GM19397 (cell line): ENCODE measurements at regions not wholly inside any gene's neighbourhood (a gene's known extent, or its start where the extent isn't known, plus 50 kb on each side); places are given as distances from the start of the nearest gene placed in this dataset.
"Not testable (repeated sequence)": the region's sequence is repeated elsewhere in the genome, so short reads cannot be mapped to it uniquely, and the experiment has no call there.

ENCODE experiments used
- ATAC-seq: cut with Tn5 transposase; IDR thresholded peaks from one replicate; pipeline ENCODE4 v1.9.1; 2021; ENCODE audit warnings: mild to moderate bottlenecking, moderate library complexity; ENCODE audit not compliant: unreplicated experiment

GRCh38 chr7:106583706-106584690, 77.0 kb downstream of the CCDC71L start:
- ATAC-seq, result no peak

GRCh38 chr7:106583100-106583499, 77.9 kb downstream of the CCDC71L start:
- no peak for ATAC-seq

- no peak for ATAC-seq
Measured at GRCh38 chr7:106582365-106582764, 78.6 kb downstream of the CCDC71L start.

GRCh38 chr7:106579086-106579485, 81.9 kb downstream of the CCDC71L start:
- ATAC-seq, result not testable (repeated sequence)

- ATAC-seq, result no peak
Measured at GRCh38 chr7:106575138-106575823, 85.7 kb downstream of the CCDC71L start.

- no peak for ATAC-seq
Measured at GRCh38 chr7:106573738-106574137, 87.2 kb downstream of the CCDC71L start.

GRCh38 chr7:106573125-106573663, 87.8 kb downstream of the CCDC71L start:
- ATAC-seq, result no peak

- no peak for ATAC-seq
Measured at GRCh38 chr7:106572394-106573124, 88.4 kb downstream of the CCDC71L start.

GRCh38 chr7:106571563-106571962, 89.4 kb downstream of the CCDC71L start:
- no peak for ATAC-seq

GRCh38 chr7:106570948-106571418, 90.0 kb downstream of the CCDC71L start:
- no peak for ATAC-seq

GRCh38 chr7:106570146-106570545, 90.8 kb downstream of the CCDC71L start:
- no peak for ATAC-seq

GRCh38 chr7:106569500-106569929, 91.4 kb downstream of the CCDC71L start:
- ATAC-seq, result no peak

GRCh38 chr7:106568680-106569499, 92.1 kb downstream of the CCDC71L start:
- no peak for ATAC-seq

GRCh38 chr7:106568002-106568679, 92.8 kb downstream of the CCDC71L start:
- ATAC-seq, result no peak

GRCh38 chr7:106567204-106568001, 93.6 kb downstream of the CCDC71L start:
- not testable (repeated sequence) for ATAC-seq

GRCh38 chr7:106566672-106567071, 94.3 kb downstream of the CCDC71L start:
- ATAC-seq, result no peak

GRCh38 chr7:106566196-106566595, 94.8 kb downstream of the CCDC71L start:
- no peak for ATAC-seq

GRCh38 chr7:106565428-106565827, 95.5 kb downstream of the CCDC71L start:
- no peak for ATAC-seq
